ENCODE measurements at regions not wholly inside any gene's neighbourhood (a gene's known extent, or its start where the extent isn't known, plus 50 kb on each side); places are given as distances from the start of the nearest gene placed in this dataset.
"Not testable (repeated sequence)": the region's sequence is repeated elsewhere in the genome, so short reads cannot be mapped to it uniquely, and the experiment has no call there.

DNA sequence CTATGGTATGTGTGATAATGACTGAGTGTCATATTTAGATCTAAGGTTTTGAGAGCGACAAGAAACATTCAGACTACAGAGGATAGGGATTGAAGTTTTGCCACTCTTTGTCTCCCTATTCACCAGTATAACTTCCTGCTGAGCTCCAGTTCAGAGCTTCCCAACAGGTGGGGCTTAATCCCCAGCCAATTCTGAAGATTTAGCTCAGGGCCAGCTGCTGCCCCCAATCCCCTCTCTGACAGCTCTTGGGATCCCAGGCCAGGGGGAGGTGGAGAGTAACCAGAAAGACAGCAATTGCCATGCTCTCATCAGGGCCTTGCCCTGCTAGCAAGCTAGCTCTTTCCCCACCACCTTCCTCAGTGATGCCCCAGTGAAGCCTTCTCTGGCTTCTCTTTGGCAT lies 57.8 kb downstream of the TRIL start:
- Histone ChIP-seq H3K36me3 (ENCODE audit: control insufficient read depth, insufficient read depth, low read length) (no peaks in the 10 kb centered on the region), H3K4me1 (ENCODE audit: control insufficient read depth, insufficient read depth, low read length) (peaks cover 22% of the 10 kb centered on the region)
- 20 to 33% methylated on average over 1 of the region's 1 CpG for WGBS, 2 experiments

DNA sequence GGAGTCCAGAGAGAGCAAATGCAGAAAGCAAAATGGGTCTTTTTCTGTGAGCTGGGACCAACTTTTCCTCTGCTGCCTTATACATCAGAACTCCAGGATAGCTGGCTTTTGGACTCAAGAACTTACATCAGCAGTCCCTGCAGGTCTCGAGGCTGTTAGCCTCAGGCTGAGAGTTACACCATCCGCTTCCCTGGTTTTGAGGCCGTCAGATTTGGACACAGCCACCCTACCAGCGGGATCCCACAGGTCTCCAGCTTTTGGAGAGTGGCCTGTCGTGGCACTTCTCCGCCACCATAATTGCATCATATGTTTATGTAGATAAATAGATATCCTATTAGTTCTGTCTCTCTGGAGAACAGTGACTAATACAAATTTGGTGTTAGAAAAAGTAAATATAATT lies 64.2 kb downstream of the TRIL start:
- Histone ChIP-seq H3K9me3 (ENCODE audit: control insufficient read depth, low read length) (no peaks in the 10 kb centered on the region), H3K4me1 (ENCODE audit: control insufficient read depth, insufficient read depth, low read length) (peaks cover 9% of the 10 kb centered on the region), H3K4me3 (ENCODE audit: insufficient read depth, low read depth, low read length) (no peak overlapping the region), H3K36me3 (ENCODE audit: control insufficient read depth, insufficient read depth, low read length) (no peaks in the 10 kb centered on the region), H3K27me3 (ENCODE audit: control insufficient read depth, insufficient read depth, low read length, poor library complexity, severe bottlenecking) (no peaks in the 10 kb centered on the region), H3K27ac (ENCODE audit: insufficient read depth, low read depth, low read length, poor library complexity, severe bottlenecking) (no peak overlapping the region)
- WGBS, 2 experiments, result 90 to 95% methylated on average over 4 of the region's 6 CpGs

More for the DNA sequence above, 57.8 kb downstream of the TRIL start:
- Histone ChIP-seq H3K4me3 (ENCODE audit: insufficient read depth, low read depth, low read length) (no peak overlapping the region), H3K27ac (ENCODE audit: insufficient read depth, low read depth, low read length, poor library complexity, severe bottlenecking) (peak overlapping the region; percentile 64), H3K9me3 (ENCODE audit: control insufficient read depth, low read length) (no peaks in the 10 kb centered on the region), H3K27me3 (ENCODE audit: control insufficient read depth, insufficient read depth, low read length, poor library complexity, severe bottlenecking) (no peaks in the 10 kb centered on the region)

DNA sequence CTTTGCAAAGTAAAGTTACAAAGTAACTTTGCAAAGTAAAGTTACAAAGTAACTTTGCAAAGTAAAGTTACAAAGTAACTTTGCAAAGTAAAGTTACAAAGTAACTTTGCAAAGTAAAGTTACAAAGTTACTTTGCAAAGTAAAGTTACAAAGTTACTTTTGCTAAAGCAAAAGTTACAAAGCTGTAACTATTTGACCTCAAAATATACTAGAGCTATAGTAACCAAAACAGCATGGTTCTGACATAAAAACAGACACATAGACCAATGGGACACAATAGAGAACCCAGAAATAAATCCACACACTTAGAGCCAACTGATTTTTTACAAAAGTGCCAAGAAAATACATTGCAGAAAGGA lies 66.3 kb downstream of the TRIL start:
- H3K4me1 ChIP-seq (ENCODE audit: control insufficient read depth, insufficient read depth, low read length); H3K36me3 ChIP-seq (ENCODE audit: control insufficient read depth, insufficient read depth, low read length); H3K4me3 ChIP-seq (ENCODE audit: insufficient read depth, low read depth, low read length); H3K27ac ChIP-seq (ENCODE audit: insufficient read depth, low read depth, low read length, poor library complexity, severe bottlenecking); H3K9me3 ChIP-seq (ENCODE audit: control insufficient read depth, low read length); H3K27me3 ChIP-seq (ENCODE audit: control insufficient read depth, insufficient read depth, low read length, poor library complexity, severe bottlenecking): not testable (repeated sequence)

DNA sequence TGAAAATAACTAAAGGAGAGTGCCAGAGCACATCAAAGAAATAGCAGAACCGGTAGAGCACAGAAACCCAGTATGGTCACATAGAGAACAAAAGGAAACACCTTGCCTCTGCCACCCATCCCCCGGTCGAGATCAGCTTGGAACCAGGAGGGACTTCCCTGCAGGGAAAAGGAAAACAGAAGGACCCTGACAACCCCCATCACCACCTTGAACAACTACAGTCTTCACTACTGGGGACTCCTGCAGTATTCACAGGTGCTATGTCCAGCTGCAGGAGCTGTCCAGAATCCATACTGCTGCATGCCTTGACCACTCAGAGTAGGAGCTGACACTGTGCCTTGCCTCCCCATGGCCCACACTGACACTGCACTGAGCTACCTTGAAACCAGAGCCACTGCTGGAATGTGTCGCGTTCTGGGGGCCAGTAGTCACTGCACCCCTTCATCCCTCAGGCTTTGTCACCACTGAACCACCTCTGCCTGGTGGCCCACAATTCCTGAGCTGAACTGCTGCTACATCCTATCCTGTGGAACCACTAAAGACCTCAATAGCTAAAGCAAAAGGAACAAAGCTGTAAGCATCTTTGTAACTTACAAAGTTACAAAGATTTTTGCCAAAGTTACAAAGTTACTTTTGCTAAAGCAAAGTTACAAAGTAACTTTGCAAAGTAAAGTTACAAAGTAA lies 66.8 kb downstream of the TRIL start:
- no peaks in the 10 kb centered on the region for H3K27me3 ChIP-seq (ENCODE audit: control insufficient read depth, insufficient read depth, low read length, poor library complexity, severe bottlenecking)
- H3K36me3 ChIP-seq (ENCODE audit: control insufficient read depth, insufficient read depth, low read length), result no peaks in the 10 kb centered on the region
- no peaks in the 10 kb centered on the region for H3K9me3 ChIP-seq (ENCODE audit: control insufficient read depth, low read length)
- WGBS, 2 experiments, result 48 to 52% methylated on average over 5 of the region's 5 CpGs
- no peak overlapping the region for H3K27ac ChIP-seq (ENCODE audit: insufficient read depth, low read depth, low read length, poor library complexity, severe bottlenecking)
- no peak overlapping the region for H3K4me3 ChIP-seq (ENCODE audit: insufficient read depth, low read depth, low read length)
- peaks cover 9% of the 10 kb centered on the region for H3K4me1 ChIP-seq (ENCODE audit: control insufficient read depth, insufficient read depth, low read length)

DNA sequence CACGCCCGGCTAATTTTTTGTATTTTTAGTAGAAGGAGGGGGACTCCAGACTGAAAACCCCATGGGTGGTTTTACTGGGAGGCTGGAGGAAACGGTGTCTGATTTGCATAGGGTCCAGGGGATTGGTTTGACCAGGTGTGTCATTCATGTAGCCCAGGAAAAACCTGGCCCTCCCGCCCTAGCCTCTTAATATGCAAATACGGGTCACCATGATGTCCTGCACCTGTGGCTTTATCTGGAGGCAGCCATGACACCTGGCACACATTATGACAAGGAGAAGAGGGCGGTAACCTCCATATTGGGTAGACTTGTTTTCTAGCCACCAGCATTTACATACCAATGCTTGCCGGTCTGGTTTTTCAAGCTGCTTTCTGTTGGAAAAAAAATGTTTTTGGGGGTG lies 68.0 kb downstream of the TRIL start:
- H3K4me3 ChIP-seq (ENCODE audit: insufficient read depth, low read depth, low read length), result no peak overlapping the region
- H3K36me3 ChIP-seq (ENCODE audit: control insufficient read depth, insufficient read depth, low read length), result no peaks in the 10 kb centered on the region
- no peaks in the 10 kb centered on the region for H3K27me3 ChIP-seq (ENCODE audit: control insufficient read depth, insufficient read depth, low read length, poor library complexity, severe bottlenecking)
- 52 to 68% methylated on average over 6 to 7 of the region's 7 CpGs for WGBS, 2 experiments
- peaks cover 9% of the 10 kb centered on the region for H3K4me1 ChIP-seq (ENCODE audit: control insufficient read depth, insufficient read depth, low read length)
- no peak overlapping the region for H3K27ac ChIP-seq (ENCODE audit: insufficient read depth, low read depth, low read length, poor library complexity, severe bottlenecking)
- H3K9me3 ChIP-seq (ENCODE audit: control insufficient read depth, low read length), result no peaks in the 10 kb centered on the region

DNA sequence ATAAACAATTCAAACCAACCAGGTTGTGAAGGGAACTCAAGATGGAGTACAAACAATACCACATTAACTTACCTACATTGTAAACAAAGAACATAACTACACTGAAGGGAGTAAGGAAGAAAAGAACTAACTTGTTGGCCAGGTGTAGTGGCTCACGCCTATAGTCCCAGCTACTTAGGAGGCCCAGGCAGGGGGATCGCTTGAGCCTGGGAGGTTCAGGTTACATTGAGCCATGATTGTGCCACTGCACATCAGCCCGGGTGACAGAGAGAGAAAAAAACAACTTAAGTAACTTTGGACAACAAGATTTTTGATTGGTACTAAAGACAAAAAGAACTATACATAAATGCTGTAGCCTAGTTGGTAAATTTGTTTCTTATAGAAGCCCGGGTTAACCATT lies 68.8 kb downstream of the TRIL start:
- H3K27ac ChIP-seq (ENCODE audit: insufficient read depth, low read depth, low read length, poor library complexity, severe bottlenecking), result no peak overlapping the region
- H3K4me3 ChIP-seq (ENCODE audit: insufficient read depth, low read depth, low read length), result no peak overlapping the region
- 72 to 79% methylated on average over 4 of the region's 4 CpGs for WGBS, 2 experiments
- H3K36me3 ChIP-seq (ENCODE audit: control insufficient read depth, insufficient read depth, low read length), result no peaks in the 10 kb centered on the region
- no peaks in the 10 kb centered on the region for H3K27me3 ChIP-seq (ENCODE audit: control insufficient read depth, insufficient read depth, low read length, poor library complexity, severe bottlenecking)
- peaks cover 9% of the 10 kb centered on the region for H3K4me1 ChIP-seq (ENCODE audit: control insufficient read depth, insufficient read depth, low read length)
- no peaks in the 10 kb centered on the region for H3K9me3 ChIP-seq (ENCODE audit: control insufficient read depth, low read length)

DNA sequence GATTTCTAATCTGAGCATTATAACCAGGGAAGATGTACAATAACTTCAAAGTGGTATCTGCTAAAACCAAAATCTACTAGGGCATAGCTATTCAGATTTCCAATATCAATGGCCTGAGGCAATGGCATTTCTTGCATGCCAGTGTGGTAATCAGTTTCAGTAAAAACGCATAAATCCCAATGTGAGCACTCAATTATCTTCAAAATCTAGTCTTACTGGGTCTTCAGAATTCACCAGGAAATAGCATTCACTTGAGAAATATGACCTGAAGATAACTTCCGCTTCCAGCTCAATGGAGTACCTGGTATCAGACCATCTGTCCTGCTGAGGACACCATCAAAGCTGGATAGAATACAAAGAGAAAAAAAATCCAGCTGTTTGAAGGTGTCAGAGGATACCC lies 72.4 kb downstream of the TRIL start:
- Histone ChIP-seq H3K27me3 (ENCODE audit: control insufficient read depth, insufficient read depth, low read length, poor library complexity, severe bottlenecking) (no peaks in the 10 kb centered on the region), H3K9me3 (ENCODE audit: control insufficient read depth, low read length) (no peaks in the 10 kb centered on the region), H3K36me3 (ENCODE audit: control insufficient read depth, insufficient read depth, low read length) (no peaks in the 10 kb centered on the region), H3K4me1 (ENCODE audit: control insufficient read depth, insufficient read depth, low read length) (peaks cover 2% of the 10 kb centered on the region), H3K27ac (ENCODE audit: insufficient read depth, low read depth, low read length, poor library complexity, severe bottlenecking) (no peak overlapping the region), H3K4me3 (ENCODE audit: insufficient read depth, low read depth, low read length) (no peak overlapping the region)
- 90 to 94% methylated on average over 2 of the region's 2 CpGs for WGBS, 2 experiments

DNA sequence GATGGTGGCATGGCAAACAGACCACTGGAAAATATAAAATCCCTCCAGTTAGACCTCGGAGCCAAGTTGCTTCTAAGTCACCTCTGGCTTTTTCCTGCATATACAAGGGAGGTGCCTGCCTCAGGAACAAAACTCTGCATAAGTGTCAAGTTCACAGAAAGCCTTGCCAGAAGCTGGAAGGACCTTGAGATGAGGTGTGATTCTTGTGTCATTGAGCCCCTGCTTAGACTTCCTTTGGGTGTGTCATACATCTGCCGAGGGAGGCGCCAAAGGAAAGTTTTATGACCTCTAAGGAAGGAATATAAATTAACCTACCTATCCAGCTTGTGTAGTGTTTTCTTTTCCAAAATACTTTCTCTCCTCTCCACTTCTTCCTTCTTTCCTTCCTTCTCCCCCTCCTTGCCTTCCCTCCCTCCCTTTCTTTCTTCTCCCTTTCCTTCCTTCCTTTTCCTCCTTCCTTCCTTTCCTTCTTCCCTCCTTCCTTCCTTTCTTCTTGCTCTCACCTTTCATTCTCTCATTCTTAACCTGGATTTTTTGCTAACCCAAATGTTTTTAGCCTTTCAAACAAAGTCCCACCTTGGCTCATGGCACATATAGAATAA lies 75.2 kb downstream of the TRIL start:
- 95 to 96% methylated on average over 3 of the region's 3 CpGs for WGBS, 2 experiments
- no peaks in the 10 kb centered on the region for H3K36me3 ChIP-seq (ENCODE audit: control insufficient read depth, insufficient read depth, low read length)
- no peak overlapping the region for H3K27ac ChIP-seq (ENCODE audit: insufficient read depth, low read depth, low read length, poor library complexity, severe bottlenecking)
- no peaks in the 10 kb centered on the region for H3K27me3 ChIP-seq (ENCODE audit: control insufficient read depth, insufficient read depth, low read length, poor library complexity, severe bottlenecking)
- H3K9me3 ChIP-seq (ENCODE audit: control insufficient read depth, low read length), result no peaks in the 10 kb centered on the region
- no peak overlapping the region for H3K4me3 ChIP-seq (ENCODE audit: insufficient read depth, low read depth, low read length)
- H3K4me1 ChIP-seq (ENCODE audit: control insufficient read depth, insufficient read depth, low read length), result no peaks in the 10 kb centered on the region

DNA sequence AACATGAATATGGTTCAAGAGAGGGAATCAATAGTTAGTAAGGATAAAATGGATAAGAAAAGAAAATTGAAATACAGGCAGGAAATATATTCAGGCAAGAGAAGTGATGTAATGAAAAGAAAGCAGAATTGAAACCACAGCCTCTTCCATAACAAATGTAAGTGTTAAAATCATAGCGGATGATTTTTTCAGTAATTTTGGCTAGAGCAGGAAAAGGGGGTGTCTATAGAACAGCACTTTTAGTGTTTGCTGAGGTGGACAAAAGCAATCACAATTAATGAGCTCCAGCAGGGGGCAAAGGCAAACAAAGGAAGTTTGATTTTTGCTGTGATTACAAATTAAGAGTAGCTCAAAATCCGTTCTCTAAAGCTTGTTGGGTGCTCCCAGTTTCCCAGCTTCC lies 79.0 kb downstream of the TRIL start:
- no peaks in the 10 kb centered on the region for H3K27me3 ChIP-seq (ENCODE audit: control insufficient read depth, insufficient read depth, low read length, poor library complexity, severe bottlenecking)
- H3K4me1 ChIP-seq (ENCODE audit: control insufficient read depth, insufficient read depth, low read length), result no peaks in the 10 kb centered on the region
- no peak overlapping the region for H3K4me3 ChIP-seq (ENCODE audit: insufficient read depth, low read depth, low read length)
- no peak overlapping the region for H3K27ac ChIP-seq (ENCODE audit: insufficient read depth, low read depth, low read length, poor library complexity, severe bottlenecking)
- H3K36me3 ChIP-seq (ENCODE audit: control insufficient read depth, insufficient read depth, low read length), result no peaks in the 10 kb centered on the region
- H3K9me3 ChIP-seq (ENCODE audit: control insufficient read depth, low read length), result no peaks in the 10 kb centered on the region
- 52 to 63% methylated on average over 2 of the region's 2 CpGs for WGBS, 2 experiments

DNA sequence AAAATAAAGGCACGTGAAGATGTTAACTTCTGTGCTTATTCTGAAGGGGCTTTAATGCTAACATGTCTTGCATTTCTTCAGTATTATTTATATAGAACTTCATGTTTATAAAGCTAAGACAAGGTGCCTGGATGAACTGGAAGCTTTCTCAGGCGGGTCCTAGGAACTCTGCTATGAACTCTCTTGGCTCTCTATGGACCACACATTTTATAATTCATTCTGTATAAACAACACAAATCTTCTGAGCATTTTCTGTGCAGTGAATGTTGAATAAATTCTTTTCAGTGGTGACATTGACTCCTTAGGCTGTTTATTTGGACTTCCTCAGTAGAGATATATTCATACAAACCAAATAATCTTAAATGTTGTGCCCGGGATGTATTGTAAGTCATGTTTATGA lies 79.6 kb downstream of the TRIL start:
- H3K27ac ChIP-seq (ENCODE audit: insufficient read depth, low read depth, low read length, poor library complexity, severe bottlenecking), result no peak overlapping the region
- no peaks in the 10 kb centered on the region for H3K4me1 ChIP-seq (ENCODE audit: control insufficient read depth, insufficient read depth, low read length)
- WGBS, 2 experiments, result 85 to 91% methylated on average over 2 to 3 of the region's 3 CpGs
- H3K9me3 ChIP-seq (ENCODE audit: control insufficient read depth, low read length), result no peaks in the 10 kb centered on the region
- H3K4me3 ChIP-seq (ENCODE audit: insufficient read depth, low read depth, low read length), result no peak overlapping the region
- H3K27me3 ChIP-seq (ENCODE audit: control insufficient read depth, insufficient read depth, low read length, poor library complexity, severe bottlenecking), result no peaks in the 10 kb centered on the region
- H3K36me3 ChIP-seq (ENCODE audit: control insufficient read depth, insufficient read depth, low read length), result no peaks in the 10 kb centered on the region

Measured in ectodermal cell (in vitro differentiated cells).